ENCODE measurements at regions not wholly inside any gene's neighbourhood (a gene's known extent, or its start where the extent isn't known, plus 50 kb on each side); places are given as distances from the start of the nearest gene placed in this dataset.

GRCh38 chr21:23952269-23952668 is 1655.0 kb downstream of the MRPL39 start:
- H3K4me1 ChIP-seq (ENCODE audit: control insufficient read depth, insufficient read depth, low read length), result no peaks in the 10 kb centered on the region
- H3K27me3 Mint-ChIP-seq (ENCODE audit: low read depth in 2 of 2), result no peaks in the 10 kb centered on the region
- peaks cover 18 to 29% of the 10 kb centered on the region in 2 donors for H3K4me1 Mint-ChIP-seq
- no peaks in the 10 kb centered on the region for H3K27me3 ChIP-seq (ENCODE audit: control insufficient read depth, insufficient read depth, low read length)
- DNase-seq (no peak), ATAC-seq (no peak)
- H3K27ac Mint-ChIP-seq, result no peak overlapping the region
- no peak overlapping the region for H3K4me3 Mint-ChIP-seq
- H3K9me3 Mint-ChIP-seq, result no peaks in the 10 kb centered on the region
- TF ChIP-seq CTCF (IDR thresholded peaks at IDR 0.05), result no peak
- no peaks in the 10 kb centered on the region for H3K36me3 ChIP-seq (ENCODE audit: control insufficient read depth, insufficient read depth, low read length)
- no peaks in the 10 kb centered on the region for H3K36me3 Mint-ChIP-seq
- no peaks in the 10 kb centered on the region for H3K9me3 ChIP-seq (ENCODE audit: control insufficient read depth, insufficient read depth, low read length)
- intact Hi-C loops (cut with micrococcal nuclease), result no loop called here
- H3K4me3 ChIP-seq (ENCODE audit: low read length), result no peak overlapping the region
- no peak overlapping the region for H3K27ac ChIP-seq (ENCODE audit: low read length)

GRCh38 chr21:23951251-23951650 is 1656.0 kb downstream of the MRPL39 start:
- Histone ChIP-seq H3K27me3 (ENCODE audit: control insufficient read depth, insufficient read depth, low read length) (no peaks in the 10 kb centered on the region), H3K27ac (ENCODE audit: low read length) (no peak overlapping the region), H3K4me1 (ENCODE audit: control insufficient read depth, insufficient read depth, low read length) (no peaks in the 10 kb centered on the region), H3K4me3 (ENCODE audit: low read length) (no peak overlapping the region), H3K9me3 (ENCODE audit: control insufficient read depth, insufficient read depth, low read length) (no peaks in the 10 kb centered on the region), H3K36me3 (ENCODE audit: control insufficient read depth, insufficient read depth, low read length) (no peaks in the 10 kb centered on the region)
- no peak for DNase-seq
- H3K36me3 Mint-ChIP-seq, result no peaks in the 10 kb centered on the region
- intact Hi-C loops (cut with micrococcal nuclease), result no loop called here
- ATAC-seq, result no peak
- H3K27me3 Mint-ChIP-seq (ENCODE audit: low read depth in 2 of 2), result no peaks in the 10 kb centered on the region
- TF ChIP-seq CTCF (IDR thresholded peaks at IDR 0.05), result no peak
- H3K4me3 Mint-ChIP-seq, result no peak overlapping the region
- no peaks in the 10 kb centered on the region for H3K9me3 Mint-ChIP-seq
- H3K4me1 Mint-ChIP-seq, result peaks cover 18 to 29% of the 10 kb centered on the region in 2 donors
- H3K27ac Mint-ChIP-seq, result no peak overlapping the region

- Histone ChIP-seq H3K27ac (ENCODE audit: low read length) (no peak overlapping the region), H3K4me1 (ENCODE audit: control insufficient read depth, insufficient read depth, low read length) (no peaks in the 10 kb centered on the region), H3K36me3 (ENCODE audit: control insufficient read depth, insufficient read depth, low read length) (no peaks in the 10 kb centered on the region), H3K4me3 (ENCODE audit: low read length) (no peak overlapping the region), H3K9me3 (ENCODE audit: control insufficient read depth, insufficient read depth, low read length) (no peaks in the 10 kb centered on the region), H3K27me3 (ENCODE audit: control insufficient read depth, insufficient read depth, low read length) (no peaks in the 10 kb centered on the region)
- ATAC-seq, result no peak
- Mint-ChIP-seq H3K27ac (no peak overlapping the region), H3K4me3 (peak overlapping the region; percentile 25), H3K9me3 (no peaks in the 10 kb centered on the region), H3K27me3 (ENCODE audit: low read depth in 2 of 2) (no peaks in the 10 kb centered on the region), H3K36me3 (no peaks in the 10 kb centered on the region), H3K4me1 (peaks cover 13 to 25% of the 10 kb centered on the region in 2 donors)
- no peak for TF ChIP-seq CTCF (IDR thresholded peaks at IDR 0.05)
- DNase-seq, result no peak
- intact Hi-C loops (cut with micrococcal nuclease), result no loop called here
- whole genome bisulfite sequencing (ENCODE audit: insufficient coverage), result 57% methylated on average over 2 of the region's 2 CpGs
These were observed 1656.9 kb downstream of the MRPL39 start for GRCh38 chr21:23950344-23950743.

GRCh38 chr21:23949493-23949892 is 1657.8 kb downstream of the MRPL39 start:
- Mint-ChIP-seq H3K27me3 (ENCODE audit: low read depth in 2 of 2) (no peaks in the 10 kb centered on the region), H3K27ac (no peak overlapping the region), H3K4me1 (peaks cover 10 to 23% of the 10 kb centered on the region in 2 donors), H3K9me3 (no peaks in the 10 kb centered on the region), H3K36me3 (no peaks in the 10 kb centered on the region), H3K4me3 (no peak overlapping the region)
- TF ChIP-seq CTCF (IDR thresholded peaks at IDR 0.05), result no peak
- DNase-seq, result no peak
- 33% methylated on average over 2 of the region's 2 CpGs for WGBS (ENCODE audit: insufficient coverage)
- no peak for ATAC-seq
- intact Hi-C loops (cut with micrococcal nuclease), result no loop called here
- Histone ChIP-seq H3K27me3 (ENCODE audit: control insufficient read depth, insufficient read depth, low read length) (no peaks in the 10 kb centered on the region), H3K36me3 (ENCODE audit: control insufficient read depth, insufficient read depth, low read length) (no peaks in the 10 kb centered on the region), H3K4me1 (ENCODE audit: control insufficient read depth, insufficient read depth, low read length) (no peaks in the 10 kb centered on the region), H3K27ac (ENCODE audit: low read length) (no peak overlapping the region), H3K4me3 (ENCODE audit: low read length) (no peak overlapping the region), H3K9me3 (ENCODE audit: control insufficient read depth, insufficient read depth, low read length) (no peaks in the 10 kb centered on the region)

All from natural killer cell (primary cell).